Head of caudate nucleus (tissue), 42 donors: ENCODE measurements at regions not wholly inside any gene's neighbourhood (a gene's known extent, or its start where the extent isn't known, plus 50 kb on each side); places are given as distances from the start of the nearest gene placed in this dataset.

ENCODE experiments used
- DNase-seq, 42 donors: peaks; one replicate each; pipeline versions ENCODE4 v3.0.0 to v3.0.0-alpha.2; 2020 to 2021; ENCODE audit warnings: mixed read lengths in 7 of 42
- intact Hi-C: fragments of 100-400 bp; cut with DNase I; formaldehyde crosslinking; loops from one replicate; pipeline ENCODE4 v1.15.0; 2022

- intact Hi-C loops: no loop called here
- no peak for DNase-seq
Measured at GRCh38 chr2:192854031-192854430, 659.3 kb upstream of the TMEFF2 start.

DNA sequence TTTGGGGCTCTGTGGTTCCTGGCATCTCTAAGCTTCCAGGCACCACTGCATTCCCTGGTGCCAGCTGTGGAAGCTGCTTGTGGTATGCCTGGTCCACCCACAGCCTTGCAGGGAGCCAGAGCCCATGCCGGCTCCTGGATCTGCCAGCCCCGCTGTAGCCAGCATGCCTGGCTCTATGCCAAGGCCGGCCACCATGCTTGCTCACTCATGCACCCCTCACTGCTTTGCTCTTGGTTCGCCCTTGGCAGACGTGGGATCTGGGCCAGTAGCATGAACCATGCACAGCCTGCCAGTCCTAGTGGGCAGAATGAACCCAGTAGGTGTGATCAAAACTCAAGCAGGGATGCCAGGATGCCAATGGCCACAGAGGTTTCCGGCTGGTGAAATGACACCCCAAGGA lies 634.2 kb upstream of the TMEFF2 start:
- intact Hi-C loops: no loop called here
- peak in 5 of 42 donors; percentile 13 to 39 (median 15) for DNase-seq

GRCh38 chr2:192828175-192828574 lies 633.4 kb upstream of the TMEFF2 start:
- intact Hi-C loops: no loop called here
- DNase-seq: peak in 1 of 42 donors; percentile 13

- intact Hi-C loops: no loop called here
Measured at GRCh38 chr2:192827735-192828134, 633.0 kb upstream of the TMEFF2 start.

DNA sequence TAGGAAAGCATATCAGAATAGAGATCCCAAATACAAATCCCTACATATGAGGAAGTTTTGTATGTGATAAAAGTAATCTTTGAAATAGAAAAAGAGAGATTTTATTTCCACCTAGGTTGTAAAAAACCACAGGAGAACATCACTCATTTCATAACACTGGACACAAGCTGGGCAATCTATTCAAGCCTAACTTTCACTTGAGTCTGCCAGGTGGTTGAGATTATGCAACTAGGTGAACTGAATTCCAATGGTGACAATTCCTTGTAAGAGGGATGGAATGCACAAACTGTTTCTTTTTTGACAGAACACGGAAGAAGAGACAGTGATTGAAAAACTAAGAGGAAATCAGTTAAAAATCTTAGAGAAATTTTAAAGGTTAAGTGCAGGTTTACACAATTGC lies 619.6 kb upstream of the TMEFF2 start:
- intact Hi-C loops: no loop called here
- no peak for DNase-seq

More at GRCh38 chr2:192827735-192828134, 633.0 kb upstream of the TMEFF2 start:
- peak in 1 of 42 donors; percentile 5 for DNase-seq

GRCh38 chr2:192813341-192813740 lies 618.6 kb upstream of the TMEFF2 start:
- intact Hi-C loops: no loop called here
- DNase-seq: no peak

- DNase-seq: no peak
- intact Hi-C loops: no loop called here
Measured at GRCh38 chr2:192809173-192809572, 614.4 kb upstream of the TMEFF2 start.

DNA sequence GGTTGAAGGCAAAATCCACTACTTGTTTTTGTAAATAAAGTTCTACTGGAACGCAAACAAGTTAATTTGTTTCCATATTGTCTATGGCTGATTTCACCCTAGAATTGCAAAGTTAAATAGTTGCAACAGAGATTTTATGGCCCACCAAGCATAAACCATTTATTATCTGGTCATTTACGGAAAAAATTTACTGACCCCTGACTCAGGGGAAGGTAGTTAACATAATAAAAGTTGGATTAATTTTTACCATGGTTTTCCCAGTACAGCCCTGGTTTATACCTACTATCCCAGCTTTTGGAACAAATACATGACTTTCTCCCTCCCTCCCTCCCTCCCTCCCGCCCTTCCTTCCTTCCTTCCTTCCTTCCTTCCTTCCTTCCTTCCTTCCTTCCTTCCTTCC lies 588.9 kb upstream of the TMEFF2 start:
- DNase-seq: no peak
- intact Hi-C loops: no loop called here

DNA sequence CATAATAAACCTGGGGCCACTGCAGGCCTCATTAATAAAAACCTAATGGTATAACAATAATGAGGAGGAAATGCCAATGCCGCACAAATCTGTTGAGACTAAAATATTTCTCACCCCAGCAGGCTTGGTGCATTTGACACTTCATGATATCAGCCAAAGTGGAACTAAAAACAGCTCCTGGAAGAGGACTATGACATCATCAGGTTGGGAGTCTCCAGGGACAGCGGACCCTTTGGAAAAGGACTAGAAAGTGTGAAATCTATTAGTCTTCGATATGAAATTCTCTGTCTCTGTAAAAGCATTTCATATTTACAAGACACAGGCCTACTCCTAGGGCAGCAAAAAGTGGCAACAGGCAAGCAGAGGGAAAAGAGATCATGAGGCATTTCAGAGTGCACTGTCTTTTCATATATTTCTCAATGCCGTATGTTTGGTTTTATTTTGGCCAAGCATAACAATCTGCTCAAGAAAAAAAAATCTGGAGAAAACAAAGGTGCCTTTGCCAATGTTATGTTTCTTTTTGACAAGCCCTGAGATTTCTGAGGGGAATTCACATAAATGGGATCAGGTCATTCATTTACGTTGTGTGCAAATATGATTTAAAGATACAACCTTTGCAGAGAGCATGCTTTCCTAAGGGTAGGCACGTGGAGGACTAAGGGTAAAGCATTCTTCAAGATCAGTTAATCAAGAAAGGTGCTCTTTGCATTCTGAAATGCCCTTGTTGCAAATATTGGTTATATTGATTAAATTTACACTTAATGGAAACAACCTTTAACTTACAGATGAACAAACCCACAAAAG lies 580.9 kb upstream of the TMEFF2 start:
- no peak for DNase-seq
- intact Hi-C loops: no loop called here

DNA sequence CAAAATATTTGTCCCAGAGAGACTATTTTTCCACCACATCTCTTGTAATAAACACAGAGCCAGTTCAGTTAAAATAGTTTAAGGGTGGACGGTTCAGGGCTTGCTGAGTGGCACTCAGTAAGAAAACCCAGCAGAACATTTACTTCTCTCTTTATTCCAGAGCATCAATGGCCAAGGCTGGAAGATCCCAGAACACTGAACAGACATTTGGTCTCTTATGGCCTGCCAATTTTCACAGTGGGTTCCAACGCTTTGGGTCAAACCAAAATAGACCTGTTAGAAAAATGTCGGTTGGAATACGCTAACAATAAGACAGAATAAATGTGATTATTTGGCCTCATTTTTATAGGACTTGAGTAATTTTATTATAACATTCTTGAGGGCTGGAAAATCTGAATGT lies 580.3 kb upstream of the TMEFF2 start:
- DNase-seq: no peak
- intact Hi-C loops: no loop called here

GRCh38 chr2:192773044-192773443 lies 578.3 kb upstream of the TMEFF2 start:
- intact Hi-C loops: no loop called here

DNA sequence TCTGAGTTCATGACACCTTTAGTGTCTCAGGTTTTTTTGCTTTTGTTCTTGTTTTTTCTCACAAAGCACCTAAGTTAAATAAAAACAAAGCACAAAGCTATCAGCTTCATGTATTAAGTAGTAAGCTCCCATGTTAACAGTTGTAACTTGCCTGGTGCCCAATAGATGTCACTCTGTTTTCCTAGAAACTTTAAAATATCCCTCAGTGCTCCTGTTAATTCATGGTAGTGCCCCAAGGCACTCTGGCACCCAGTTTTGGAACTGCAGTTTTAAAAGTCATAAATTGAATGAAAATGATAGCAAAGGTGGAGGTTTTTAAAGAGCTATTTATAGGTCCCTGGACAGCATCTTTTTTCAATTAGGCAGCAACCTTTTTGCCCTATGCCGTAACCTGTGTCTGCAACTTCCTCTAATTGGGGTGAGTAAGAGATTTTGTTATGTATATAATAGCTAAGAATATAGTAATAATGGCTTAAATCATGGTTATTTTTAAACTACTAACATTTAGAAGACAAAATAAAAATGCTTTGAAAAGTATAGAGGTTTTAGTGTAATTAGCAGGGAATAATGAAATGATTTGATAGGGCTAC lies 555.0 kb upstream of the TMEFF2 start:
- intact Hi-C loops: no loop called here

More at GRCh38 chr2:192773044-192773443, 578.3 kb upstream of the TMEFF2 start:
- DNase-seq: no peak

DNA sequence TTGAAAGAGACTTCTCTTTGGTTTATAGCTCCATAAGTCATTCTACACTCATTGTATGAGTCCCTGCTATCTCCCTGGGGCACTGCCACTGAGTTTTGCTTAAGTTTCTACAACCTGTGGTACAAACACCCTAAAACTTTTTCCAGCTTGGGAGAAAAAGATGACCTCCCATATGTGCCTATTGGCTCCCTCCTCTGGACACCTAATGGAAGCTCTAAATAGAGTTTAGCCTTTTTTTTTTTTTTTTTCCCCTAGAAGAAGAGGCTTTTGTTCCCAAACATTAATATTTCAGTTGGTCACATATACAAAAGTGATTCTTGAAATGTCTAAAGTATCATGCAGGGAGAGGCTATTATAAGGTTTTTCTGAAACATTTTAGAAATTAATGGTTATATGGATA lies 547.2 kb upstream of the TMEFF2 start:
- DNase-seq: no peak
- intact Hi-C loops: no loop called here

More for the DNA sequence above, 555.0 kb upstream of the TMEFF2 start:
- no peak for DNase-seq

GRCh38 chr2:192735447-192735846 lies 540.7 kb upstream of the TMEFF2 start:
- no peak for DNase-seq
- intact Hi-C loops: no loop called here

DNA sequence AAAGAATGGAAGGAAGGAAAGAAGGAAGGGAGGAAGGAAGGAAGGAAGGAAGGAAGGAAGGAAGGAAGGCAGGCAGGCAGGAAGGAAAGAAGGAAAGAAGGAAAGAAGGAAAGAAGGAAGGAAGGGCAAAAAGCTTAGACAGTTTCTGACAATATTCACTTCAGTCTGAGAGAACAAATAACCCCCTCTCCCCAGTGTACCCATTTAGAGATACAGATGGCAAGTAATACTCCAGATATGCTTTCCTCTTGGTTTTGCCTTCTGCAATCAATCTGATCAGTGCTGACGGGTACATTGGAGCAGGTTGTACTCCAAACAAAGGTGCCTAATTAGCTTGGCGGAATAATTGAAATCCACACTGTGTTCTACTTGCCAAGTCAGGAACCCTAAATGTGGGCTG lies 534.6 kb upstream of the TMEFF2 start:
- intact Hi-C loops: no loop called here

DNA sequence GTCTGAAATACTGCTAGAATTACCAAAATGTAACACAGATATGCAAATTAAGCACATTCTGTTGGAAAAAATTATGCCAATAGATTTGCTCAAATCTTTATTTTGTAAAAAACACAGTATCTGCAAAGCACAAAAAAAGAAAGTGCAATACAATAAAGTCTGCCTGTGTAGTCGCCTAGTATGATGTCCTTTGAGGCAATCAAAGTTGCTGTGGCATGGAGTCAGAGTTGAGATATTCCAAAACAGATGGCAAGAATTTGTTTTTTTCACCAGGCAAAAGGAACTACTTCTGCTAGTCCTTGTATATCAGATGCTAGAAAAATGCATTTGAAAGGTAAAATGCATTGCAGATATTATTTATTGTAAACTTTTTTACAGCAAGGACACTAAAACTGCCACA lies 531.3 kb upstream of the TMEFF2 start:
- intact Hi-C loops: no loop called here
- DNase-seq: no peak

More for the DNA sequence above, 534.6 kb upstream of the TMEFF2 start:
- DNase-seq: no peak

GRCh38 chr2:192719629-192720028 lies 524.9 kb upstream of the TMEFF2 start:
- no peak for DNase-seq
- intact Hi-C loops: no loop called here

DNA sequence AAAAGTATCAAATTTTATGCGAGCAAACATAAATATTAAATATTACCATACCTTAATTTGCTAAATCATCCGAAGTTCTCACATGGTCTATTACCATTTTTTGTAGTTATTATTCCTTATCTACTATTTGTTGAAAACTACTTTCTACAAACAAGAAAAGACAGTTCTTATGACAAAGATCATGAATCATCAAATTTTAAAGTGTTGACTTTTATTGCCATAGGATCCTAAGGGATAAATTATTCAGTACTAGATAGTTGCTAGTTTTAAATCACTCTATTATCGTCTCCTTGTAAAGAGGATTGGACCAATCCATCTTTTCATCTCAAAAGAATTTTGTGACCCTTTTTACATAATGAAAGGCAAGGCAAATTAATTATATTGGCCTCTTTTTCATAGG lies 523.6 kb upstream of the TMEFF2 start:
- intact Hi-C loops: no loop called here
- no peak for DNase-seq

DNA sequence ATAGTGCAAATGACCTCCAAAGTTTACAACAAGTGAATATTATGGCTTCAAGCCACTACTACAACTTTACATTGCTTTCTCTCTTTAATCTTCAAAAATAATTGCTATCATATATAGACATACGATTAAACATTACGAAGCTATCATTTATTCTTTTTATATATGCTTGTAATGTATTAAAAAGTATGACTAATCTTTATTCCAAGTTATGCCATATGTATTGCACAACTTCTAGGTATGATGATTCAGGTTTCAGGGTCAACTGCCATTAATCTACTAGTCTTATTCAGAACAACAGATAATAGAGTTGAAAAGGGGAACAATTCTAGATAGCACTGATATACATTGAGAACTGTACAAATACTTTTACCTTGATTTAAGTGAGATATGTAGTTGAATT lies 506.2 kb upstream of the TMEFF2 start:
- intact Hi-C loops: no loop called here
- DNase-seq: no peak

DNA sequence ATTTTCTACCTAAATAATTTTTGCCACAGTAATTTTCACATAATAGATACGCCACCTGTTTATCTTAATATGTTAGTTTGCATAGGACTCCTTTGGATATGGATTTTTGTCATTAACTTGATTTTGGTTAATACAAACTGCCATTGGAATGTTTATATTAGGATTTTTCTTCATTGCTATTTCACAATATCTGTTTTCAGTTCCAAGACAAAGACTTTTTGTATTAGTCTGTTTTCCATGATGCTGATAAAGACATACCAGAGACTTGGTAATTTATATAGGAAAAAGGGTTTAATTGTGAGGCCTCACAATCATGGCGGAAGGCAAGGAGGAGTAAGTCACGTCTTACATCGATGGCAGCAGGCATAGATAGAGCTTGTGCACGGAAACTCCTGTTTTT lies 503.1 kb upstream of the TMEFF2 start:
- DNase-seq: no peak
- intact Hi-C loops: no loop called here

- intact Hi-C loops: no loop called here
- no peak for DNase-seq
Measured at GRCh38 chr2:192696857-192697256, 502.1 kb upstream of the TMEFF2 start.
